HepG2 (cell line): ENCODE measurements at regions not wholly inside any gene's neighbourhood (a gene's known extent, or its start where the extent isn't known, plus 50 kb on each side); places are given as distances from the start of the nearest gene placed in this dataset.

Experiments
- ATAC-seq: fragments of 200-7000 bp; cut with Tn5 transposase; 3 replicates; pipeline ENCODE4 v1.9.1; 2020; ENCODE audit warnings: mild to moderate bottlenecking, moderate library complexity
- BruUV-seq: library from RNA; stranded (reverse); fragments of 400-500 nt; replicated peaks from 2 replicates; lab custom pipeline; 2021; lab: Mats Ljungman, UMichigan
- CTCF ChIA-PET: fragments of 300-600 bp; formaldehyde crosslinking; extraction: SDS; loops from one replicate; lab custom pipeline; 2021; ENCODE audit warnings: low total read pairs, inconsistent platforms, low intra/inter-chr PET ratio; lab: Yijun Ruan, JAX
- POLR2A ChIA-PET: fragments of 350-600 bp; sonication (Branson Sonifier 250); formaldehyde crosslinking; loops from one replicate; lab custom pipeline; 2020; ENCODE audit warnings: antibody characterized with exemption, inconsistent platforms; lab: Yijun Ruan, JAX
- DNase-seq: peaks from one replicate; pipeline ENCODE4 v3.0.0-alpha.2; 2015; ENCODE audit warnings: low spot score
- FAIRE-seq: peaks from 3 replicates; lab custom pipeline; 2011; peaks lifted over from hg19 to GRCh38; lab: Jason Lieb, UNC
- H2AFZ ChIP-seq: one replicate; pipeline ENCODE4 v1.6.1; 2011; ENCODE audit warnings: low read length, inconsistent platforms
- H3K27ac ChIP-seq: fragments of 300-600 bp; 3 replicates; pipeline ENCODE4 v1.8.0; 2011; ENCODE audit warnings: mixed run types, mild to moderate bottlenecking, mixed read lengths, low read length, inconsistent platforms; ENCODE audit not compliant: insufficient read depth; ENCODE audit errors: extremely low read length
- H3K27me3 ChIP-seq, 2 experiments: fragments of 200-600 bp in 1 of 2; 2 replicates in 1 of 2; 3 replicates in 1 of 2; pipeline versions ENCODE4 v1.6.0 to v1.8.0; 2011; ENCODE audit warnings: low read length in 2 of 2, mild to moderate bottlenecking in 2 of 2, moderate library complexity in 2 of 2, inconsistent platforms in 1 of 2; ENCODE audit not compliant: insufficient read depth in 2 of 2, control insufficient read depth in 1 of 2
- H3K36me3 ChIP-seq, 2 experiments: fragments of 200-600 bp in 1 of 2; replicated peaks in 1 of 2; 2 replicates in 1 of 2; 3 replicates in 1 of 2; pipeline versions ENCODE4 v1.5.1 to v1.8.0; 2011; ENCODE audit warnings: low read length in 2 of 2, inconsistent platforms in 1 of 2; ENCODE audit not compliant: insufficient read depth in 2 of 2, control insufficient read depth in 1 of 2
- H3K4me1 ChIP-seq: 2 replicates; pipeline ENCODE4 v1.5.1; 2012; ENCODE audit warnings: low read length, inconsistent platforms; ENCODE audit not compliant: insufficient read depth
- H3K4me2 ChIP-seq: 2 replicates; pipeline ENCODE4 v1.6.0; 2011; ENCODE audit warnings: low read depth, low read length, inconsistent platforms
- H3K4me3 ChIP-seq, 3 experiments: fragments of 200-600 bp in 1 of 3; sonication (generic), shearing (Covaris generic) in 1 of 3; replicated peaks in 1 of 3; 2 replicates each; pipeline ENCODE4 v1.5.1; 2011 to 2016; ENCODE audit warnings: low read length in 3 of 3, inconsistent platforms in 2 of 3, low read depth in 2 of 3, mild to moderate bottlenecking in 2 of 3, control low read depth in 1 of 3, mixed read lengths in 1 of 3; ENCODE audit not compliant: insufficient read depth in 1 of 3
- H3K79me2 ChIP-seq: one replicate; pipeline ENCODE4 v1.6.1; 2011; ENCODE audit warnings: low read length, inconsistent platforms; ENCODE audit not compliant: insufficient read depth
- H3K9ac ChIP-seq: 2 replicates; pipeline ENCODE4 v1.6.0; 2011; ENCODE audit warnings: mild to moderate bottlenecking, low read depth, low read length, inconsistent platforms; ENCODE audit not compliant: insufficient read depth
- H3K9me3 ChIP-seq: 2 replicates; pipeline ENCODE4 v1.5.1; 2012; ENCODE audit warnings: mild to moderate bottlenecking, low read length
- H4K20me1 ChIP-seq: 2 replicates; pipeline ENCODE4 v1.6.0; 2011; ENCODE audit warnings: inconsistent platforms, mild to moderate bottlenecking, low read length, moderate library complexity; ENCODE audit not compliant: insufficient read depth
- SATB2 ChIP-seq: sonication (generic); formaldehyde crosslinking; IDR thresholded peaks from 2 replicates; pipeline ENCODE4 v1.5.0; 2020; ENCODE audit warnings: missing genetic modification reagents
- XRCC5 ChIP-seq: fragments of 200-400 bp; formaldehyde crosslinking; optimal IDR thresholded peaks from 2 replicates; pipeline ENCODE3; 2017; ENCODE audit warnings: mild to moderate bottlenecking, low read length
- ZNF230 ChIP-seq: sonication (generic); formaldehyde crosslinking; IDR thresholded peaks from 2 replicates; pipeline ENCODE4 v1.4.0; 2020; ENCODE audit warnings: mild to moderate bottlenecking, missing genetic modification reagents
- ZNF512 ChIP-seq: sonication (generic); formaldehyde crosslinking; IDR thresholded peaks from 2 replicates; pipeline ENCODE4 v1.4.0; 2020; ENCODE audit warnings: mild to moderate bottlenecking, missing genetic modification reagents
- ZNF512B ChIP-seq: sonication (generic); formaldehyde crosslinking; IDR thresholded peaks from 2 replicates; pipeline ENCODE4 v1.5.1; 2020; ENCODE audit warnings: missing genetic modification reagents, mild to moderate bottlenecking, borderline replicate concordance
- ZNF660 ChIP-seq: sonication (generic); formaldehyde crosslinking; IDR thresholded peaks from 2 replicates; pipeline ENCODE4 v1.5.1; 2020; ENCODE audit warnings: mild to moderate bottlenecking, low read depth, missing genetic modification reagents, borderline replicate concordance
- WGBS: methylation state at CpG from one replicate; pipeline ENCODE4 v1.1.6; 2017; ENCODE audit warnings: low lambda C conversion rate; 5-methylcytosine and 5-hydroxymethylcytosine counted together
- in situ Hi-C: cut with HindIII; loops from 2 replicates; pipeline ENCODE4 v1.10.0; 2017; ENCODE audit warnings: low pct_unique_long_range_greater_than_20kb; ENCODE audit not compliant: extremely low pct_ligation_motif_present
- intact Hi-C: fragments of 100-400 bp; cut with micrococcal nuclease; formaldehyde crosslinking; loops from one replicate; pipeline ENCODE4 v1.10.0; 2022; ENCODE audit not compliant: unreplicated experiment
- TF ChIP-seq, protein P1 (sequence below): sonication (generic); formaldehyde crosslinking; IDR thresholded peaks from 2 replicates; pipeline ENCODE4 v1.4.0; 2020; ENCODE audit warnings: missing genetic modification reagents

DNA sequence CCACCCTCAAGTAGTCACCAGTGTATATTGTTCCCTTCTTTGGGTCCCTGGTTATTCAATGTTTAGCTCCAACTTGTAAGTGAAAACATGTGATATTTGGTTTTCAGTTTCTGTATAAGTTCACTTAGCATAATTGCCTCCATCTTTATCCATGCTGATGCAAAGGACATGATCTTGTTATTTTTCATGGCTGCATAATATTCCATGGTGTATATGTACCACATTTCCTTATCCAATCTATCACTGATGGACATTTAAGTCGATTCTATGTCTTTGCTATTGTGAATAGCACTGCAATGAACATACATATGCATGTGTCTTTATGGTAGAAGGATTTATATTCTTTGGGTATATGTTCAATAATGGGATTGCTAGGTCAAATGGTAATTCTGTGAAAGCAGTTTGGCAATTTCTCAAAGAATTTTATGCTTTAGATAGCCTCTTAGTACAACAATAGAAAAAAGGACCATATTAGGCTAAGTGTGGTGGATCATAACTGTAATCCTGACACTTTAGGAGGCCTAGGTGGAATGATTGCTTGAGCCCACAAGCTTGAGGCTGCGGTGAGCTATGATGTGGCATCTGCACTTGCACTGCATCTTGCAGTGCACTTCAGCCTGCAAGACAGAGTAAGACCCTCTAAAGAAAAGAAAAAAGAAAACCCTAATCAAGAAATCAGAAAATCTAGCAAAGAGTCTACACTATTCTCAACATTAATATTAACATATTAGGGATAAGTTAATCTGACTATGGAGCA, 468.5 kb upstream of the FAT3 start:
- BruUV-seq = no TSS peak
- Histone ChIP-seq H2AFZ (no peak overlapping the region), H3K79me2 (no peaks in the 10 kb centered on the region), H3K36me3 (no peaks in the 10 kb centered on the region), H3K4me3 (no peak overlapping the region), H3K4me1 (no peaks in the 10 kb centered on the region), H4K20me1 (no peaks in the 10 kb centered on the region), H3K4me2 (no peak overlapping the region), H3K27me3 (no peaks in the 10 kb centered on the region), H3K27ac (no peak overlapping the region), H3K9me3 (peaks cover 77% of the 10 kb centered on the region), H3K9ac (no peak overlapping the region)
- ChIA-PET POLR2A (no interaction called here), CTCF (no interaction called here)
- ATAC-seq (no peak), DNase-seq (no peak), FAIRE-seq (no peak)
- in situ Hi-C loops = no loop called here
- TF ChIP-seq ZNF512 (CRISPR knock-in tag) (no peak), ZNF230 (CRISPR knock-in tag) (no peak), SATB2 (CRISPR knock-in tag) (no peak), XRCC5 (no peak), ZNF512B (CRISPR knock-in tag) (no peak), ZNF660 (no peak)
- TF ChIP-seq, protein P1, sequence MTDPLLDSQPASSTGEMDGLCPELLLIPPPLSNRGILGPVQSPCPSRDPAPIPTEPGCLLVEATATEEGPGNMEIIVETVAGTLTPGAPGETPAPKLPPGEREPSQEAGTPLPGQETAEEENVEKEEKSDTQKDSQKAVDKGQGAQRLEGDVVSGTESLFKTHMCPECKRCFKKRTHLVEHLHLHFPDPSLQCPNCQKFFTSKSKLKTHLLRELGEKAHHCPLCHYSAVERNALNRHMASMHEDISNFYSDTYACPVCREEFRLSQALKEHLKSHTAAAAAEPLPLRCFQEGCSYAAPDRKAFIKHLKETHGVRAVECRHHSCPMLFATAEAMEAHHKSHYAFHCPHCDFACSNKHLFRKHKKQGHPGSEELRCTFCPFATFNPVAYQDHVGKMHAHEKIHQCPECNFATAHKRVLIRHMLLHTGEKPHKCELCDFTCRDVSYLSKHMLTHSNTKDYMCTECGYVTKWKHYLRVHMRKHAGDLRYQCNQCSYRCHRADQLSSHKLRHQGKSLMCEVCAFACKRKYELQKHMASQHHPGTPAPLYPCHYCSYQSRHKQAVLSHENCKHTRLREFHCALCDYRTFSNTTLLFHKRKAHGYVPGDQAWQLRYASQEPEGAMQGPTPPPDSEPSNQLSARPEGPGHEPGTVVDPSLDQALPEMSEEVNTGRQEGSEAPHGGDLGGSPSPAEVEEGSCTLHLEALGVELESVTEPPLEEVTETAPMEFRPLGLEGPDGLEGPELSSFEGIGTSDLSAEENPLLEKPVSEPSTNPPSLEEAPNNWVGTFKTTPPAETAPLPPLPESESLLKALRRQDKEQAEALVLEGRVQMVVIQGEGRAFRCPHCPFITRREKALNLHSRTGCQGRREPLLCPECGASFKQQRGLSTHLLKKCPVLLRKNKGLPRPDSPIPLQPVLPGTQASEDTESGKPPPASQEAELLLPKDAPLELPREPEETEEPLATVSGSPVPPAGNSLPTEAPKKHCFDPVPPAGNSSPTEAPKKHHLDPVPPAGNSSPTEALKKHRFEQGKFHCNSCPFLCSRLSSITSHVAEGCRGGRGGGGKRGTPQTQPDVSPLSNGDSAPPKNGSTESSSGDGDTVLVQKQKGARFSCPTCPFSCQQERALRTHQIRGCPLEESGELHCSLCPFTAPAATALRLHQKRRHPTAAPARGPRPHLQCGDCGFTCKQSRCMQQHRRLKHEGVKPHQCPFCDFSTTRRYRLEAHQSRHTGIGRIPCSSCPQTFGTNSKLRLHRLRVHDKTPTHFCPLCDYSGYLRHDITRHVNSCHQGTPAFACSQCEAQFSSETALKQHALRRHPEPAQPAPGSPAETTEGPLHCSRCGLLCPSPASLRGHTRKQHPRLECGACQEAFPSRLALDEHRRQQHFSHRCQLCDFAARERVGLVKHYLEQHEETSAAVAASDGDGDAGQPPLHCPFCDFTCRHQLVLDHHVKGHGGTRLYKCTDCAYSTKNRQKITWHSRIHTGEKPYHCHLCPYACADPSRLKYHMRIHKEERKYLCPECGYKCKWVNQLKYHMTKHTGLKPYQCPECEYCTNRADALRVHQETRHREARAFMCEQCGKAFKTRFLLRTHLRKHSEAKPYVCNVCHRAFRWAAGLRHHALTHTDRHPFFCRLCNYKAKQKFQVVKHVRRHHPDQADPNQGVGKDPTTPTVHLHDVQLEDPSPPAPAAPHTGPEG (CRISPR knock-in tag) = no peak
- intact Hi-C loops = no loop called here
- WGBS = 8% methylated on average over 2 of the region's 2 CpGs
